ENCODE measurements at regions not wholly inside any gene's neighbourhood (a gene's known extent, or its start where the extent isn't known, plus 50 kb on each side); places are given as distances from the start of the nearest gene placed in this dataset.

GRCh38 chr18:59048048-59048363, 91.7 kb upstream of the SEC11C start:
- peaks cover 5 to 16% of the 10 kb centered on the region in 2 donors for H3K4me1 ChIP-seq
- ATAC-seq (no peak), DNase-seq (no peak)
- intact Hi-C loops (cut with DNase I; ENCODE audit: low total_unique reads) (no loop called here), in situ Hi-C loops (cut with MboI; ENCODE audit: low sequenced_read_pairs in 4 of 4) (loop anchor here in 1 of 4 donors (25.0 kb wide), 1 partner anchor 89 kb away; the partner anchor contains the start of gene SEC11C)
- no peaks in the 10 kb centered on the region for H3K9me3 ChIP-seq
- H3K36me3 ChIP-seq, result no peaks in the 10 kb centered on the region
- no peaks in the 10 kb centered on the region for H3K27me3 ChIP-seq
- no peak overlapping the region for H3K27ac ChIP-seq
- no peak overlapping the region for H3K4me3 ChIP-seq
- no peak for TF ChIP-seq CTCF (IDR thresholded peaks at IDR 0.05 in 4 of 5, conservative IDR thresholded peaks at IDR 0.05 in 1 of 5)
- no peak for TF ChIP-seq POLR2A (IDR thresholded peaks at IDR 0.05)

GRCh38 chr18:59048378-59048777, 91.3 kb upstream of the SEC11C start:
- no peak for DNase-seq
- Histone ChIP-seq H3K4me3 (no peak overlapping the region), H3K9me3 (no peaks in the 10 kb centered on the region), H3K4me1 (peaks cover 5 to 18% of the 10 kb centered on the region in 2 donors), H3K27ac (no peak overlapping the region), H3K36me3 (no peaks in the 10 kb centered on the region), H3K27me3 (no peaks in the 10 kb centered on the region)
- no peak for ATAC-seq
- in situ Hi-C loops (cut with MboI; ENCODE audit: low sequenced_read_pairs in 4 of 4) (loop anchor here in 1 of 4 donors (25.0 kb wide), 1 partner anchor 89 kb away; the partner anchor contains the start of gene SEC11C), intact Hi-C loops (cut with DNase I; ENCODE audit: low total_unique reads) (no loop called here)
- no peak for TF ChIP-seq CTCF (IDR thresholded peaks at IDR 0.05 in 4 of 5, conservative IDR thresholded peaks at IDR 0.05 in 1 of 5)
- TF ChIP-seq POLR2A (IDR thresholded peaks at IDR 0.05), result no peak

- H3K36me3 ChIP-seq, result no peaks in the 10 kb centered on the region
- intact Hi-C loops (cut with DNase I; ENCODE audit: low total_unique reads) (no loop called here), in situ Hi-C loops (cut with MboI; ENCODE audit: low sequenced_read_pairs in 4 of 4) (loop anchor here in 3 of 4 donors (25.0 kb wide), 2 partner anchors 87 to 513 kb away; partner anchors contain the start of gene SEC11C (in 1 of the 3))
- no peaks in the 10 kb centered on the region for H3K9me3 ChIP-seq
- ATAC-seq (no peak), DNase-seq (no peak)
- H3K4me3 ChIP-seq, result no peak overlapping the region
- TF ChIP-seq POLR2A (IDR thresholded peaks at IDR 0.05), result no peak
- TF ChIP-seq CTCF (IDR thresholded peaks at IDR 0.05 in 4 of 5, conservative IDR thresholded peaks at IDR 0.05 in 1 of 5), result no peak
- peaks cover 12 to 26% of the 10 kb centered on the region in 2 donors for H3K4me1 ChIP-seq
- H3K27ac ChIP-seq, result no peak overlapping the region
- no peaks in the 10 kb centered on the region for H3K27me3 ChIP-seq
Observed at GRCh38 chr18:59049721-59050660, 89.7 kb upstream of the SEC11C start.

- intact Hi-C loops (cut with DNase I; ENCODE audit: low total_unique reads), result no loop called here
- DNase-seq (no peak), ATAC-seq (no peak)
- Histone ChIP-seq H3K36me3 (no peaks in the 10 kb centered on the region), H3K4me3 (no peak overlapping the region), H3K27me3 (no peaks in the 10 kb centered on the region), H3K4me1 (peaks cover 17 to 32% of the 10 kb centered on the region in 2 donors), H3K9me3 (no peaks in the 10 kb centered on the region), H3K27ac (peak overlapping the region in 1 of 4 donors; percentile 62)
- in situ Hi-C loops (cut with MboI; ENCODE audit: low sequenced_read_pairs in 4 of 4), result loop anchor here in 3 of 4 donors (25.0 kb wide), 1 partner anchor 513 kb away; no protein-coding TSS in a partner anchor
- no peak for TF ChIP-seq CTCF (IDR thresholded peaks at IDR 0.05 in 4 of 5, conservative IDR thresholded peaks at IDR 0.05 in 1 of 5)
- no peak for TF ChIP-seq POLR2A (IDR thresholded peaks at IDR 0.05)
Observed at GRCh38 chr18:59050661-59051057, 89.0 kb upstream of the SEC11C start.
